GM18873 (cell line): ENCODE measurements at regions not wholly inside any gene's neighbourhood (a gene's known extent, or its start where the extent isn't known, plus 50 kb on each side); places are given as distances from the start of the nearest gene placed in this dataset.

Experiments used
- ATAC-seq: cut with Tn5 transposase; IDR thresholded peaks from one replicate; pipeline ENCODE4 v1.9.1; 2021; ENCODE audit warnings: mild to moderate bottlenecking, moderate library complexity, moderate number of reproducible peaks; ENCODE audit not compliant: unreplicated experiment, low FRiP score

GRCh38 chr1:229759586-229759985 lies 133.5 kb downstream of the URB2 start:
- no peak for ATAC-seq

GRCh38 chr1:229760478-229760996 lies 134.5 kb downstream of the URB2 start:
- ATAC-seq: no peak

DNA sequence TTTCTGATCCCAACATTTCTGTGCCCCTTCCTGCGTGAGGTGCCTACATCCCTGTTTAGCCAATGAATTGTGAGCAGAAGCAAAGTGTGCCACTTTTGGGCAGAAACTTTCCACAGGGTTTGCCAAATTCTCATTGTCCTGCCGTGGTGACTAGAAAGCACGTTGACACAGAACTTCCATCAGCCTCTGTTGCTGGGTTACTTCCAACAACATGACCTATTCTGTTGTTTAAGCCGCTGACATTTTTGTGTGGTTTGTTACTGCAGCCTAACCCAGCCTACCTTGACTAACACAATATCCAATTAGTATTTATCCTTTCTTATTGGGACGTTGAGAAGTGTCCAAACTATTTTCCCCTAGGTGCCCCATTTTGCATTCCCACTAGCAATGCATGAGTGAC lies 136.8 kb downstream of the URB2 start:
- ATAC-seq: no peak

DNA sequence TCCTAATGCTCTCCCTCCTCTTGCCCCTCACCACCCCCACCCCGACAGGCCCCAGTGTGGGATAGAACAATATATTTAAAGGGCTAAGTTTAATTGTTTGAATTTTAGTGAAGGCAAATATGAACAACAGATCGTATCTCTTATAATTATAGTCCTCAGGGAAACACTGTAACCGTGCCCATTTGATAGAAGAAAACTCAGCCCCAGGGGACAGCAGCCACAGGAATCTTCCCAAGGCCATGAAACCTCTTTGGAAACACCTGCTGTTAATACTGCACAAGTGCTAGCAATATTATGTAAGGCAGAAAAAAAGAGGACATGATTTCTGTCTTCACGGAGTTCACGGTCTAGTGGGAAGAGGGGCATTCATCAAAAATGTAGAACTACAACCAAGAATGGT lies 142.2 kb downstream of the URB2 start:
- ATAC-seq: no peak

- ATAC-seq: no peak
These were observed 143.0 kb downstream of the URB2 start for GRCh38 chr1:229769006-229769405.

GRCh38 chr1:229769809-229770208 lies 143.8 kb downstream of the URB2 start:
- ATAC-seq: no peak

GRCh38 chr1:229778794-229779193 lies 152.7 kb downstream of the URB2 start:
- ATAC-seq: no peak

- no peak for ATAC-seq
These were observed 155.4 kb downstream of the URB2 start for GRCh38 chr1:229781453-229781852.

DNA sequence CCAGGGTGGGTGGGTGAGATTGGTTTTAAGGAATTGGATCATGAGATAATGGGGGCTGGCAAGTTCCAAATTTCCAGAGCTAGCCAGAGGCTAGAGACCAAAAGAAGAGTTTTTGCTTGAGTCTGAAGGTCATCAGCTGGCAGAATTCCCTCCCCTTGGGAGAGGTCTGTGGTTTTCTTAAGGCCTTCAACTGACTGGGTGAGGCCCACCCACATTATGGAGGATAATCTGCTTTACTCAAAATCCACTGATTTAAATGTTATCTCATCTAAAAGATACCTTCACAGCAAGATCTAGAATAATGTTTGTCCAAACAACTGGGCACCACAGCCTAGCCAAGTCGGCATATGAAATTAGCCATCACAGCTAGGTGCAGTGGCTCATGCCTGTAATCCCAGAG lies 156.4 kb downstream of the URB2 start:
- ATAC-seq: no peak

DNA sequence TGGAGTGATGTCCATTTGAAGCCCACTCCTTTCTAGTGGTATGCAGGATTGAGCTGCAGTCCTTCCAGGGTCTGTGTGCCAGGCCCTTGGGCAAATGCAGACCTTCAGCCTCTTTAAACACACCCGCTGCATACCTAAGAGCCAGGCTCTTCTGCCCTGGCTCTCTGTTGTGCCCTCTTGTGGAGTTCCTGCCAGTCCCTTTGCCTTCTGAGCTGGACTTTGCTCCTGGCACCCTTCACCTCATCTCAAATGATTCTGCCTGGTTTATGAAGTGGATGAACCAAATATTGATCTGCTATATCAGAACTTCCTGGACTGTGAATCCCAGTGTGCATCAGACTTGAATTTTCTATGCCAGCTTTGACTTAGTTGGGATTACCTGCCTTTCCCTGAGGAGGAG lies 158.8 kb downstream of the URB2 start:
- ATAC-seq: no peak

DNA sequence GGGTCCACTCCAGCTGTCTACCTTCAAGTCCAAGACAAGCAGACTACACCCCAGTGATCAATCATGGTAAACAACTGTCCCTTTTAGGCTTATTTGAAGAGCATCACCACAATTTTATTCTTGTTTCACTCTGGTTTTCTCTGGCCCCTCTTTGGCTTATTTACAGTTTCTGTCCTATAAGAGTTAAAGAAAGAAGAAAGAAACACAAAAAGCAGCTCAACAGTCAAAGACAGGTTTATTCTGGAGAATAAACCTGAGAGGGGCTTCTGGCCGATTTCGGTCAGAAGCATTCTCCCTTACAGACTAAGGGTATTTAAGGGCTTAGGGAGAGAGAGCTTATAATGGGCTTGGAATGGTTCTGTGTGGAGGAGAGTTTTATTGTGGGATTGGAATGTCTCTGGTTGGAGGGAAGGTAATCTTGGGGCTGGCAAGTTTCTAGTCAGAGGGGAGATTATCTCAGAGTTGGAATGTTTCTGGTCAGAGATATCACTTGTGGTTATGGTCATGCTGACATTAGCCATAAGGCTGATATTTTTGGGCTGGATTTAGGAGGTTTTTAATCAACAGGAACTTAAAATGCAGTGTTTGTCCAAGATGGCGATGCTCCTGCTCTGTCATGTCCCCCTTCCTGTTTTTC lies 161.0 kb downstream of the URB2 start:
- ATAC-seq: no peak

- no peak for ATAC-seq
These were observed 162.0 kb downstream of the URB2 start for GRCh38 chr1:229788004-229788403.

DNA sequence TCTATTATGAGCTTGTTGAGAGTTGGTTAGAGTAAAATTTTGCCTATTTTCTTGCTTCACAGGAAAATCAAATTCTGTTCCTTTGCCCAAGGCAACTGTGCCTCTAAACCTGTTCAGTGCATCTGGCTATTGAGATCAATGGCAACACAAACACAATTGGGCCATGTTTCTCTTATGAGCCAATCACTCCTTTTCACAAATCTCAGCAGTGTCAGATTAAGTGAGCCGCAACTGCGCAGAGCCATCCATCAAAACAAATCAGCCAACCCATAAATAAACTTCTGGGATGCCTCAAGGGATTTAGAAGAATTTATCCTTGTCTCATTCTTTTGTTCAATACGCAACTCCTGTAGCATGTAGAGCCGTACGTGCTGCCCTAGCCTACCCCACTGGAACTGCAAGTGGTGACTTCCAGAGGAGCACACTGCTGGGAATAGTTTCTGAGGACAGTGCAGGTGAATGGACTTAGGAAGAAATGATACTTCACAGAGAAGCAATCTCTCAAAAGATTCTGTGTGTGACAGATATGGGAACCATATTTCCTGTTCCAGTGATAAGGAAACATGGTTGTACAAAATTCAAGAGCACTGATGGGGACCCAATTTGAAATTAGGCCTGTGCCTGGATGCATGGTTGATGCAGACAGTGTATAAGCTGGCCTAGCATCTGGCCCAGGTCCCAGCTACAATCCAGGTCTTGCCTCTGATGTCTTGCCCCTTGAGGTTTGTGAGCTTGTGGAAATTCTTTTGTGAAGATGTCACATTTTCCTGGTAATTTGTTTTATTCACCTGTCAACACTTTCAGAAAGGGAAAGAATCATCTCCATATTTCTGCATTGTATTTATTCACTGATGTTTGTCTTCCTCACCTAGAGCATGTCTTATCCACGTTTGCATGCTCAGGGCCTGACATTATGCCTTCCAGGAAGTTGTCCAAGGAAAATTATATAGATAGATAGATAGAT lies 166.2 kb downstream of the URB2 start:
- ATAC-seq: no peak

DNA sequence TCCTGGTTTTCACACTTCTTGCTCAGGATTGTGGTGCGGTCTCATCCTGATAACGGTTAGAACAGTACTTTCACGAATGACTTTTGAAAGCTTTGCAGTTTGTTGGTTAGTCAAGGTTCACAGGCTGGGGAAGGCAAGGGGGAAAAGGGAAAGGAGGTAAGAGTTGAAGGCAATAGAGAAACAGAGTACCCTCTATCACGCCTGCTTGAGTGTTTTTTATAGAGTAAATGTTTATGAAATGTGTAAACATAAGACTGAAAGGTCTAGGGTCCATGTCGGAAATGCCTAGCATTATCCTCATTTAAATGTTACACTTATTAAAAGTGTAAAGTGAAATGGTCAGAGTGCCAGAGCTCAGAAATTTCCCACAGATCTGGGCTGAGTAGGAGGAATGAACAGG lies 167.4 kb downstream of the URB2 start:
- no peak for ATAC-seq

- no peak for ATAC-seq
These were observed 172.5 kb downstream of the URB2 start for GRCh38 chr1:229798558-229798957.

DNA sequence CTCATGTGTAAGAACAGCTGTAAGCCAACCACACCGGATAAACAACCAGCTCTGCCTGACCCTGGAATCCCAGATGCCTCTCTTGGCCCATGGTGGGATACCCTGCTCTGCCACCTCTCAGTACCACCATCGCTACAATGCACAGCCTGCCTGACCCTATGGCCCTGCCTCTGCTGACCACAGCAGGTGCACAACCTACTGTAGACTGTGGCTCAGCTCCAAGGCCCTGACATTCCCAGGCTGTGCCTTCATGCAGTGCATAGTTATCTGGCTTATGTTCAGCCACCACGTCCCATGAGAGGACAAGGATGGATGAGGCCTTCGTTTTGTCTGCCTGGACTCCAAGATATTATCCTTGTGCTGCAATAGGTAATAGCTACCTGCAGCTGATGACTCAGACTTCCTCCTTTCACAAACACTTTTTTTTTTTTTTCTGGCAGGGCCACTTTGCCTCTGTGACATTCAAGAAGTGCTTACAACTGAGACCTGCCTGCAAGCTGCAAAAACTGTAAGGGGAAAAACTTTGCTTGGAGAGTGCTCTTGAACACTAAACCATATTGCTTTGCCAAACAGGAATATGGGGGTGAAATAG lies 177.7 kb downstream of the URB2 start:
- no peak for ATAC-seq

- ATAC-seq: no peak
These were observed 182.2 kb downstream of the URB2 start for GRCh38 chr1:229808272-229808671.

GRCh38 chr1:229810140-229810539 lies 184.1 kb downstream of the URB2 start:
- ATAC-seq: no peak

- ATAC-seq: no peak
These were observed 184.9 kb downstream of the URB2 start for GRCh38 chr1:229810961-229811360.

DNA sequence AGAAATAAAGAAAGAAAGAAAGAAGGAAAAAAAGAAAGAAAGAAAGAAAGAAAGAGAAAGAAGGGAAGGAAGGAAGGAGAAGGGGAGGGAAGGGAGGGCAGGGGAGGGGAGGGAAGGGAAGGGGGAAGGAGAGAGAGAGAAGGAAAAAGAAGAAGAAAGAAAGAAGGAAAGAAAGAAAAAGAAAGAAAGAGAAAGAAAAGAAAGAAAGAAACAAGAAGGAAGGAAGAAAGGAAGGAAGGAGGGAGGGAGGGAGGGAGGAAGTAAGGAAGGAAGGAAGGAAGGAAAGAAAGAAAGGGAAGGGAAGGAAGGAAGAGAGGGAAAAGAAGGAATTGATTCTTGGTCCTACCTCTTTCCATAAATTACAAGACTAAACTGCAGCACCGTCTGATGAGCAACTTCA lies 186.1 kb downstream of the URB2 start:
- no peak for ATAC-seq

- no peak for ATAC-seq
These were observed 186.6 kb downstream of the URB2 start for GRCh38 chr1:229812693-229813092.
